ENCODE measurements at regions not wholly inside any gene's neighbourhood (a gene's known extent, or its start where the extent isn't known, plus 50 kb on each side); places are given as distances from the start of the nearest gene placed in this dataset.

- Histone ChIP-seq H3K9me3 (ENCODE audit: low read depth) (no peaks in the 10 kb centered on the region), H3K4me3 (no peak overlapping the region), H3K27me3 (no peaks in the 10 kb centered on the region), H3K27ac (no peak overlapping the region), H3K4me1 (ENCODE audit: low read depth) (no peaks in the 10 kb centered on the region), H3K36me3 (no peaks in the 10 kb centered on the region)
- no peak for TF ChIP-seq CTCF (IDR thresholded peaks at IDR 0.05; ENCODE audit: low read depth, low read length)
- no peak for DNase-seq (ENCODE audit: low read depth in 1 of 2, low spot score in 1 of 2)
Observed at GRCh38 chr3:18672561-18672960, 247.4 kb upstream of the SATB1 start.

- no peaks in the 10 kb centered on the region for H3K4me1 ChIP-seq (ENCODE audit: low read depth)
- H3K27me3 ChIP-seq, result no peaks in the 10 kb centered on the region
- no peaks in the 10 kb centered on the region for H3K36me3 ChIP-seq
- no peaks in the 10 kb centered on the region for H3K9me3 ChIP-seq (ENCODE audit: low read depth)
- no peak for TF ChIP-seq CTCF (IDR thresholded peaks at IDR 0.05; ENCODE audit: low read depth, low read length)
- H3K27ac ChIP-seq, result no peak overlapping the region
- DNase-seq (ENCODE audit: low read depth in 1 of 2, low spot score in 1 of 2), result no peak
- H3K4me3 ChIP-seq, result no peak overlapping the region
Observed at GRCh38 chr3:18670759-18671158, 245.6 kb upstream of the SATB1 start.

- no peaks in the 10 kb centered on the region for H3K27me3 ChIP-seq
- no peak overlapping the region for H3K4me3 ChIP-seq
- no peaks in the 10 kb centered on the region for H3K36me3 ChIP-seq
- H3K27ac ChIP-seq, result no peak overlapping the region
- DNase-seq (ENCODE audit: low read depth in 1 of 2, low spot score in 1 of 2), result no peak
- no peaks in the 10 kb centered on the region for H3K9me3 ChIP-seq (ENCODE audit: low read depth)
- H3K4me1 ChIP-seq (ENCODE audit: low read depth), result no peaks in the 10 kb centered on the region
- no peak for TF ChIP-seq CTCF (IDR thresholded peaks at IDR 0.05; ENCODE audit: low read depth, low read length)
Observed at GRCh38 chr3:18669374-18669773, 244.2 kb upstream of the SATB1 start.

GRCh38 chr3:18667552-18667951 lies 242.4 kb upstream of the SATB1 start:
- no peak for TF ChIP-seq CTCF (IDR thresholded peaks at IDR 0.05; ENCODE audit: low read depth, low read length)
- no peak for DNase-seq (ENCODE audit: low read depth in 1 of 2, low spot score in 1 of 2)
- Histone ChIP-seq H3K9me3 (ENCODE audit: low read depth) (no peaks in the 10 kb centered on the region), H3K4me1 (ENCODE audit: low read depth) (no peaks in the 10 kb centered on the region), H3K27ac (no peak overlapping the region), H3K27me3 (no peaks in the 10 kb centered on the region), H3K36me3 (no peaks in the 10 kb centered on the region), H3K4me3 (no peak overlapping the region)

- Histone ChIP-seq H3K27me3 (no peaks in the 10 kb centered on the region), H3K27ac (no peak overlapping the region), H3K4me1 (ENCODE audit: low read depth) (no peaks in the 10 kb centered on the region), H3K4me3 (no peak overlapping the region), H3K9me3 (ENCODE audit: low read depth) (no peaks in the 10 kb centered on the region), H3K36me3 (no peaks in the 10 kb centered on the region)
- TF ChIP-seq CTCF (IDR thresholded peaks at IDR 0.05; ENCODE audit: low read depth, low read length), result no peak
- DNase-seq (ENCODE audit: low read depth in 1 of 2, low spot score in 1 of 2), result no peak
Observed at GRCh38 chr3:18666655-18667054, 241.5 kb upstream of the SATB1 start.

GRCh38 chr3:18660059-18660458 lies 234.9 kb upstream of the SATB1 start:
- Histone ChIP-seq H3K9me3 (ENCODE audit: low read depth) (no peaks in the 10 kb centered on the region), H3K4me1 (ENCODE audit: low read depth) (no peaks in the 10 kb centered on the region), H3K36me3 (no peaks in the 10 kb centered on the region), H3K27me3 (no peaks in the 10 kb centered on the region), H3K4me3 (no peak overlapping the region), H3K27ac (no peak overlapping the region)
- TF ChIP-seq CTCF (IDR thresholded peaks at IDR 0.05; ENCODE audit: low read depth, low read length), result no peak
- no peak for DNase-seq (ENCODE audit: low read depth in 1 of 2, low spot score in 1 of 2)

All from cardiac muscle cell (in vitro differentiated cells and primary cell).